AML-193 (cell line): ENCODE measurements at regions not wholly inside any gene's neighbourhood (a gene's known extent, or its start where the extent isn't known, plus 50 kb on each side); places are given as distances from the start of the nearest gene placed in this dataset.

ENCODE experiments used
- DNase-seq, 2 experiments: peaks; one replicate each; lab custom pipeline; 2025; lab: John Stamatoyannopoulos, UW

DNA sequence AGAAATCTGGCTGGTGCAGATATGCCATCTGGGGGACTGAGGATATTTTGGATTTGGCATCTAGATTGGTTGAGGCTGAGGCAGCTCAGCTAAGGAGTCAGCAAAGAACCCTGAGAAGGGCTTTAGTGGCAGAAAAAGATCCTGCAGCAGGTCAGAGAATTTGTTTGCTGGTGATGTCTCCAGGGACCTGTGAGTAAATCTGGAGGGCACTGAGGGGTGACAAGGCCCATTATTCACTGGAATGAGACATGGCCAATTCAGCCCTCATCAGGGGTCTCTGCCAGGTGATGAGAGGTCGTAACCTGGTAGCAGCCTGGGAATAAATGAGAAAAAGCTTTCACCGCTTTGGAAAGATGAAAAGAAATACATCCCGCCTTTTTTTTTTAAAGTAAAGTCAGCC lies 118.3 kb upstream of the FBXL4 start:
- DNase-seq: no peak

DNA sequence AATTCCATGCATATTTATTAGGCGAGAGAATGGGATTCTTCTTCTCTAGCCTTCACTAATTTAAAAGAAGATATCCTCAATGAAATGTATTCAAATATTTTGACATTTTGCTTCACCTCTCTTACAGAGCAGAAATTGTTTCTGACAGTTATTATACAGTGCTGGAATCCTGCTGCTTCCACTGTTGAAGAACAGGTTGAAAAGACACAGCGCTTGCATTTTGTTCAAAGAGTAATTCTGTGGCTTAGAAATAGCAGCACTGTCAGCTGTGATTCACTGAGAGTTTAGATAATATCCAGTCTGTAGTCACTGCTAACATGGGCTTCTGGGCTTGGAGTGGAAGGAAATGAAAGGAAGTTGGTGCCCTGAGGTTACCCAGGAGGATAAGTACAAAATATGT lies 117.1 kb upstream of the FBXL4 start:
- DNase-seq: no peak

DNA sequence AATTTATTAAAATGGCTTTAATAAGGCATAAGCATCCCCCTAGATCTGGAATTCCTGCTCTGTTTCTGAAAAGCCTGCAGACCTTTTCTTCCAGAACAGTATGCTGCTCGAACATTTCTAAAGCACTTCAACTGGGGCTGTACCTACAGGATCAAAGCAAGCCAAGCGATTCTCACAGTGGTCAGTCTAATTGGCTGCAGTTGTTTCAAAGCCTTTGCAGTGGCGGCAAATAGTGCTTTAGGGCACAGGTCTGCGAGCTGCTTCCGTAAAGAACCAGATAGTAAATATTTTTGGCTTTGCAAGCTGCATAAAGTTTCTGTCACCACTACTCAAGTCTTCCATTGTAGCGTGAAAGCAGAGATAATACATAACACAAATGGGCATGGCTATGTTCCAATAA lies 88.9 kb upstream of the FBXL4 start:
- no peak for DNase-seq

DNA sequence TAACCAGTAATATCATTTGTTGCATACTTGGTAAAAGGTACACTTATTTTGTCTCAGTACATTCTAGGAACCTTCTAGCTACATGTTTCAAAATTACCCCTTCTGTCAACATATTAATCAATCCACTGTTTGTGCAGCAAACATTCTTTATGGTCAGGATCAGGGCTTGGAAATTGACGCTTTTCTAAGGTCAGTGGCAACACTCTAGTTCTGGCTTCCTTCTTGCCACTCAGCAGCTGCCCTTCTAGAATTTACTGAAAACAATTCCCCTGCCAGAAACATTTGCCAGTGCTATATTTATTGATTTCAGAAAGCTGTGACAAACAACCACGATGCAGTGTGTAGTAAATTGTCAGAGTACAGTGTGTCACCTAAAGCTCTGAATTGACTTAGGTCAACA lies 84.7 kb upstream of the FBXL4 start:
- no peak for DNase-seq

DNA sequence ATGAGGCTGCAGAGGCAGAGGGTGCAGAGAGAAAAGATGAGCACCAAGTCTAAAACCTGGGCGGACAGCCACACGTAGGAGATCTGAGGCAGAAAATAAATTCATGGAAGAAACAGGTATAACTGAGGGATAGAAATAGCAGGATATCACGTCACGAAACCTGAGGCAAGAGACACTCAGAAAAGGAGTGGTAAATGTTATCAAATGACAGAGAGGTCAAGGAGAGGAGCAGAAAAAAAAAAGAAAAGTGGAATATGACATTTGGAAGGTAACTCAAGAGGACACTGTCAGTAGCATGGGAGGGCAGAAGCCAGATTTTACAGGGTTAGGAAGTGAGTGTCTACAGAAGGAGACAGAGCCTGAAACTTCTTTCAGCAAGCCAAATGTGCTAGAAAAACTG lies 84.2 kb upstream of the FBXL4 start:
- DNase-seq: no peak

DNA sequence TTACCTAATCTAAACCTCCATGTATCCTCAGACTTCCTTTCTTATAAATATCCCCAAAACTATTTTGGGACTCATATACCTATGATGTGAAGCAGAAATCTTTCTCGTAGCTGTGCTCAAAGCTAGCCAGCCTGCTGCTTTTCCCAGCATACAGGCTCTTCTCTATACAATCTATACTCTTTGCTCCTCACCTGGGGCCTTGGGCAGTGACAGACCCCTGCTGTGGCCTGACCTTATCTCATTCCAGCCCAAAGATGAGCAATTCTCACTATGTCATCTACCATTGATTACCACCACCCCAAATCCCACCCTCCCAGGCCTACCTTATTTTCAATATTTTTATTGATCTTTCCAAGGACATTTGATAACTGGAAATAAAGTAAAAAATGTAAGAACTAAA lies 83.2 kb upstream of the FBXL4 start:
- DNase-seq: no peak

DNA sequence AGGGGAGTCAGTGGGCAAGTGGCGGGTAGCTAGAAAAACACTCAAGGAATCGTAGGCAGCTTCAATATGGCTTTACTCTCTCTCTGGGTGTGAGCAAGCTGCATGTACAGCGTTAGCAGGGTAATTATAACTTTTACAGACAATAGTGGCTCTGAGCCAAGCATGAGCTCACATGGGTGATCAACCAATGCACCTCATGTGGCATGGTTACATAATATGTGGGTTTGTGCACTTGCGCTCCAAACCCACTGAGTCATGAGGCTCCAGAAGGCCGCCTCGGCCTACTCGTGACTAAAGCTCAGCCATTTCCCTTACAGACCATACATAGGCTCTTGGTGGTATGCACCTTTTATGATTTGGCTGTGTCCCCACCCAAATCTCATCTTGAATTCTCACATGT lies 78.4 kb upstream of the FBXL4 start:
- no peak for DNase-seq

DNA sequence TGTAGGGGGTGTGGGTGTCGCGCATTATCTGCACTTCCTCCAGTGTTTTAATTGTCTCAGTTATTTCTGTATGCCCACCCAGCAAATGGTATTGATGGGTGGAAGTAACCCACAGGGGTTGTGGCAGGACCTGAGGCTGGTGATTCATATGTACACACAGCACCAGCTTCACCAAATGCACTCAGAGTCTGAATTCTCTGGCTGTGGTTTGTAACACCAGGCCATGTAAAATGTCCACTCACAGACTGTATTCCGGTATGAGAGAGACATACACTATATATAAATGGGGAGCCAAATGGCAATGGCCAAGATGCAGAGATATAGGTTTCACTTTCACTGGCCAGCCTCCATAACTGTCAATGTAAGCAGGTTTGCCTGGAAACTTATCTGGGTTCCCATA lies 76.3 kb upstream of the FBXL4 start:
- no peak for DNase-seq

DNA sequence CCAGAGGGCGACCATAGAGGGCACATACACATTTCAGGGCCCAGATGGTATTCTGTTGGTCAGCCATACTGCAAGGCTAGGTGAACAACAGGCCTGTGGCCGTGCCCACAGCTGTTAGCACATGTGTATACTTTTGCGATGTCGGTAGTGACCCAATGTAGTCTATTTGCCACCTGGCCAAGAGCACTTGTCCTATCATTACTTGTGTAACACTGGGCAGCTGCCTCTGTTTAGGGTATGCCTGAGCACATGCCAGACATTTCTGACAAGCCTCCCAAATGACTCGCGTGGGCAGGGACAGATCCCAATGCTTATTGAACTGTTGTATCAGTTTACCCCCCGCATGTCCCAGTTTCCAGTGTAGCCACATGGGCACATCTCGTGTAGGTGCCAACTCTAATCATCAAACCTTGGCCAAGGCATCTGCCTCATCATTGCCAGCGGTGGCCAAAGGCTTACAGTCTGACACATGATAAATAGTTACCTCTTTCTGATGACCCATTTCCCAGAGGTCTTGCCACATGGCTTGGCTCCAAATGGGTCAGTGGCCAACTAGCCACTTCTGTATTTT lies 74.4 kb upstream of the FBXL4 start:
- DNase-seq: no peak

DNA sequence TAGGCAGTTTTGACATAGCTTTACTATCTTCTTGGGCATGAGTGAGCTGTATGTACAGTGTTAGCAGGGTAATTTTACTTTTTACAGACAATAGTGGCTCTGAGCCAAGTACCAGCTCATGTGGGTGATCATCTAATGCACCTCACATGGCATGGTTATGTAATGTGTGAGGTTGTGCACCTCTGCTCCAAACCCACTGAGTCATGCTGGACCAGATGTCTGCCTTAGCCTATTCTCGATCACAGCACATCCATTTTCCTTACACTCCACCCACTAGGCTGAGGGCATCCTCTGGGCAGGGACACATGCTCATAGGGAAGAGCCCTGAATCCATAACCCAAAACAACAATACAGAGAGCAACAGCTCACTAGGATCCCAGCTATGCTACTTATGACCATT lies 71.6 kb upstream of the FBXL4 start:
- DNase-seq: no peak

DNA sequence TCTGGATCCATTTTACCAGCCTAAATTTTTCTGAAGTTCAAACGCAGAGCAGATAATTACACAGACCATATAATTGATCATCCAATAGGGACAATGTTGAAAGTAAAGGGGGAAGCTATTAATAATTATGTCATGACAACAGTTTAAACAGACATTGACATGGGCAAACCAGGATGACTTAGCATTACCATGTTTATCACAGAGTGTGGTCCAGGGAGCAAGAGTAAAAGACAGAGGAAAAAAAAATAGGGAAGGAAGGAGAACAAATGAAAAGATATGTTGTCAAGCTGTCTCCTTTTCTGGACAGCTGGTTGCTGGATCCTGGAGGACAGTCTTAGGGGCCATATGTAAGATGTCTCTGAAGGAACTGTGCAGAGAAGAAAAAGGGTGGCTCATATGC lies 69.4 kb upstream of the FBXL4 start:
- DNase-seq: peak; percentile 16 to 24

DNA sequence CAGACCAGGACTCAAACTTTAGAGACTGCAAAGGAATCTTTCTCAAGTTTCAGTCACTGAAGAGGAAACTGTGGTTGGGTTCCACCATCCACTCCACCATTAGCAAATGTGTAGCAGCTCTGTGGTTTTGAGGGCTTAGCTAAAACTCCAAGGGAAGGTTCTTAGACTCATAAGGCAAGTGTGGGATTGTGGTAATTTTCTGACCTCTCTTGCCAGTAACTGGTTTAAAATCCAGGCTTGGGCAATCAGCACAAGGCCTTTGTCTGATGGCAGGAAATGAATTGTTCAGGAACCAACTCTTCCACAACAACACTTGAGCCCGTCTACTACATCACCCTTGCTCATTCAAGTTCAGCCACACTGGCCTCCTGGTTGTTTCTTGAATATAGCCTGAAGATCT lies 68.6 kb upstream of the FBXL4 start:
- DNase-seq: peak; percentile 100

DNA sequence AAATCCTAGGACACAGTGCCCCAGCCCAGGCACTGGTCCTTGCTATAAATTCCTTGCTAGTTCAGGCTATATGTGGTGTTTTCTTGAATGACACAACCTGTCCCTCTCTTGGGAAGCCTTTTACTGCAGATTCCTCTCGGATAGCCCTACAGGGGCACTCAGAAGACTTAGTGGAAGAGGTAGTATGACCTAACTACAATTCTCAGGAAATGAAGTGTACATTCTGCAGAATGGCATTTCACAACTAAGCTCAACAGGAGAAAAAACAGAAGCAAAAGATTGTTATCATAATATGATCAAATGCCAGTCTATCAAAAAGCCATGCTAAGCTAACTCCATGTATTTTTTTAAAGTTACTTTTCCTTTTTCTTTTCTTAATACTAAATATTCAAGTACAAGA lies 66.3 kb upstream of the FBXL4 start:
- peak; percentile 80 to 85 for DNase-seq

DNA sequence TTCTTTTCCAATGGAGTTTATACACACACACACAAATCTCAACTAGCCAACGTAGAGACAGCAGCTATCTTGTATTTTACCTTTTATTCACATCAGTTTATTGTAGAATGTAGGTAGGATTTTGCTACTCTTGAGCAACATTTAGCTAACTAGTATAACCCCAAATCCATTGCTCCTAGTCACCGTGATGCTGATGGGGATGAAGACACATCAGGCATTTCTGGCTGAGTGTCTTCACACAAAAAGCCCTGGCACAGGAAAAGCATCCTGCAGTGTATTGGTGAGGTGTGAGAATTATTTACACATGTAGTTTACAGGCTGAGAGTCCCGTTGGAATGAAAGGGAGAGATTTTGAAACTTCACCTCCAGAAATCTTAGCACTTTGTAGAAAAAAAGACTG lies 65.9 kb upstream of the FBXL4 start:
- no peak for DNase-seq

DNA sequence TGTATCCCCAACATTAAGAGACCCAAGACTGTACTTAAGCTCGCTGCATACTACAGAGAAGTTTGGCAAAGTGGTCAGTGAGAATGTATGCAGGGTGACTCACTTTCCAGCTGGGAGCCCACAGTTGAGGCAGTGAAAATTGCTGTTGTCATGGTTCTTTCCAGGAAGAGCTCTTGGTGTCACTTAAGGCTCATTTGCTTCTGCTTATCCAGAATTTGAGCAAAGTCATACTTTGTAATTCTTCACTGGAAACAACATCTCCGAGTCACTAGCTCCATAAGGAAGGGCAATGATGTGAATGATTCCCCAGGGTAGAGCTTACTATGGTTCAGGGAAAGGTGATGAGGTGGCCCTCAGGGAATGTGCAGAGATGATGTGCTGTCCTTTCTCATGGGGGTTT lies 65.4 kb upstream of the FBXL4 start:
- peak; percentile 64 to 77 for DNase-seq

DNA sequence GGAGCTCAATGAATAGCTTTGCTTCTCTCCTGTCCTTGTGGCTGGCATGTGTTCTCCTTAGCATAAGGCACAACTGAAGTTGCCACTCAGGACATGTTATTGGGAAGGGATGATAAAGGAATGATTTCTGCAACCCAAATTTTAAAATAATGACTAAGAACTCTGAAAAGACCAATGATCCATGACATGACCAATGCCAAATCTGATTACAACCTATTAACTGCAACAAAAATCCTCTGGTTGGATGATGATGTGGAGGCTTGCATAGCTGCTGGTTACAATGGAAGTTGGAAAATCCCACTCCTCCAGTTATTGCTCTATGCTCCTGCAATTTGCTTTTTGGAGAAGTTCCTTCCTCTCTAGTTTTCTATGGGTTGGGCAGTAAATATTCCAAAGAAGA lies 63.4 kb upstream of the FBXL4 start:
- no peak for DNase-seq

DNA sequence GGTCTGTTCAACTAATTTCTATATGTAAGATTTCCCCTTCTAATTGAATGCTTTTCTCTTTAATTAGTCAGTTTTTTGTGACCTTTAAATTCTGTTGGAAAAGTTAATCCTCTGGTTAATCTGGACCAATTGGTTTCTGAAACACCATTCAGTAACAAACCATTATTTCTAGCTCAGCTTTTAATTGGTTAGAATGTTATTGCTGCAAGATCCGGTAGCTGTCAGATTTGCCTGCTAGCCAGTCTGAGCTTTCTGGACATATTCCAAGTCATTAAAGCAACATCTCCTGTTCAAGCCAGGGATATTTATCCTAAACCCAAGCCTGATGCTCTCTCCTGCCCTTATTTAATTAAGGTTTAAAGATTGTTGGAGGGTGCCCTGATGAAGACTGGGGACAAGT lies 55.1 kb upstream of the FBXL4 start:
- no peak for DNase-seq

DNA sequence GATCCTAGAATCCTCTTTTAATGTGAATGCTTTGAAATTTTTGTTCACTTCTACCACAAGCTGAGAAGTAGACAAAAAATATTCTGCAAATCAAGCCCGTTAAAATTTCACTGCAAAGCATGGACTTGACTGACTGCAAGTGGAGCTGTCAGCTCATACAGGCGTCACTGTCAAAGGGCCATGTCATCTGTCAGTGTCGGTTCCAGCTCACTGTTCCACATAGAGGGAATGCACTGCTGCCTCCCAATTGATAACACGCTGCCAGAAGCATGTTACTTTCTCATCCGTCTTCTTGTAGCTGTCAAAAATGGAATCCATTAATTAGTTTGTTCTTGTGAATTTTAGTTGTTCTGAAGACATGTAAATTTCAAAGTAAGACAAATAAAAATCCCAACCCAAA lies 50.4 kb upstream of the FBXL4 start:
- DNase-seq: no peak
